Endodermal cell (in vitro differentiated cells): ENCODE measurements at regions not wholly inside any gene's neighbourhood (a gene's known extent, or its start where the extent isn't known, plus 50 kb on each side); places are given as distances from the start of the nearest gene placed in this dataset.

ENCODE experiments used
- DNase-seq: peaks from one replicate; pipeline ENCODE4 v3.0.0-alpha.2; 2017
- H3K27ac ChIP-seq: 2 replicates; pipeline ENCODE4 v1.5.1; 2013; ENCODE audit warnings: mild to moderate bottlenecking, low read depth, low read length, moderate library complexity
- H3K27me3 ChIP-seq: 2 replicates; pipeline ENCODE4 v1.6.1; 2013; ENCODE audit warnings: mild to moderate bottlenecking, low read length, moderate library complexity; ENCODE audit not compliant: insufficient read depth, control insufficient read depth, poor library complexity, severe bottlenecking
- H3K36me3 ChIP-seq: 2 replicates; pipeline ENCODE4 v1.7.0; 2013; ENCODE audit warnings: mild to moderate bottlenecking, low read length, moderate library complexity; ENCODE audit not compliant: control insufficient read depth, insufficient read depth
- H3K4me1 ChIP-seq: one replicate; pipeline ENCODE4 v1.7.0; 2013; ENCODE audit warnings: low read length; ENCODE audit not compliant: control insufficient read depth, insufficient read depth
- H3K4me3 ChIP-seq: 2 replicates; pipeline ENCODE4 v1.5.1; 2013; ENCODE audit warnings: mild to moderate bottlenecking, low read length, moderate library complexity
- H3K9ac ChIP-seq: 2 replicates; pipeline ENCODE4 v1.6.1; 2013; ENCODE audit warnings: mild to moderate bottlenecking, low read length, moderate library complexity; ENCODE audit not compliant: poor library complexity, severe bottlenecking; ENCODE audit errors: extremely low read depth
- H3K9me3 ChIP-seq: 2 replicates; pipeline ENCODE4 v1.6.1; 2013; ENCODE audit warnings: mild to moderate bottlenecking, low read length, moderate library complexity; ENCODE audit not compliant: control insufficient read depth
- H3K27ac Mint-ChIP-seq: 2 replicates; pipeline ENCODE4 v1.8.0; 2020; ENCODE audit warnings: mixed read lengths
- H3K27me3 Mint-ChIP-seq: 2 replicates; pipeline ENCODE4 v1.8.0; 2021; ENCODE audit warnings: mild to moderate bottlenecking, mixed read lengths; ENCODE audit not compliant: insufficient read depth
- H3K36me3 Mint-ChIP-seq: 2 replicates; pipeline ENCODE4 v1.8.0; 2020; ENCODE audit warnings: low read depth, mixed read lengths
- H3K4me1 Mint-ChIP-seq: 2 replicates; pipeline ENCODE4 v1.8.0; 2020; ENCODE audit warnings: mixed read lengths
- H3K4me3 Mint-ChIP-seq: 2 replicates; pipeline ENCODE4 v1.8.0; 2020; ENCODE audit warnings: mild to moderate bottlenecking, moderate library complexity, mixed read lengths
- H3K9me3 Mint-ChIP-seq: 2 replicates; pipeline ENCODE4 v1.8.0; 2020; ENCODE audit warnings: mild to moderate bottlenecking, mixed read lengths
- CTCF ChIP-seq: fragments of 200-600 bp; sonication (generic); conservative IDR thresholded peaks from 2 replicates; pipeline ENCODE4 v1.5.0; 2021; ENCODE audit warnings: antibody characterized with exemption, mild to moderate bottlenecking
- WGBS, 2 experiments: methylation state at CpG; one replicate each; pipeline versions ENCODE4 v1.1.5 to v1.1.7; 2013; ENCODE audit warnings: missing lambda C conversion rate in 2 of 2, mixed read lengths in 1 of 2; ENCODE audit not compliant: insufficient coverage in 1 of 2, insufficient read length in 1 of 2; 5-methylcytosine and 5-hydroxymethylcytosine counted together

GRCh38 chr4:180436361-180436760 lies 1806.8 kb upstream of the TENM3 start:
- Mint-ChIP-seq H3K4me3 (no peak overlapping the region), H3K27ac (no peak overlapping the region), H3K9me3 (no peaks in the 10 kb centered on the region), H3K27me3 (no peaks in the 10 kb centered on the region), H3K4me1 (no peaks in the 10 kb centered on the region), H3K36me3 (no peaks in the 10 kb centered on the region)
- H3K9me3 ChIP-seq, result no peaks in the 10 kb centered on the region
- H3K9ac ChIP-seq, result no peak overlapping the region
- no peaks in the 10 kb centered on the region for H3K27me3 ChIP-seq
- no peaks in the 10 kb centered on the region for H3K36me3 ChIP-seq
- no peak for DNase-seq
- H3K4me3 ChIP-seq, result no peak overlapping the region
- no CpG with 5 or more reads among the region's 1 CpG for WGBS, 2 experiments
- H3K27ac ChIP-seq, result no peak overlapping the region
- no peaks in the 10 kb centered on the region for H3K4me1 ChIP-seq
- TF ChIP-seq CTCF, result no peak

DNA sequence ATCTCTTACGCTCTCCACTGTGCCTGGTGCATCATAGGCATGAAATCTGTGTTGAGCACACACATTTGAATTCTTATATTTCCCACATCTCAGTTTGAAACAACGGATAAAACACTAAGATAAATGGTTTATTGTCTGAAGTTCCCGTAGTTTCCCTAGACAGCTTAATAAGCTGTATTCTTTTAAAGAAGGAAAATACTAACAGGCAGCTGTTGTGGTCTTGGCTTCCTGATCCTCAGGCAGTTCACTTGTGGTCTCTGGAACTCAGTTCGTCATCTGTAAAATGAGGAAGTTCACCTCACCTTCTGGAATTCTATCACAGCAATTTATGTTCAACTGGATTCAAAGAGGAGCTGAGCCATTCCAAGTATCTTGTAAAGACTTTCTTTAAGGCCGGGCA lies 1805.6 kb upstream of the TENM3 start:
- no peak for DNase-seq
- Mint-ChIP-seq H3K27ac (no peak overlapping the region), H3K4me1 (no peaks in the 10 kb centered on the region), H3K36me3 (no peaks in the 10 kb centered on the region), H3K4me3 (no peak overlapping the region), H3K27me3 (no peaks in the 10 kb centered on the region), H3K9me3 (no peaks in the 10 kb centered on the region)
- H3K36me3 ChIP-seq, result no peaks in the 10 kb centered on the region
- H3K27ac ChIP-seq, result no peak overlapping the region
- no peaks in the 10 kb centered on the region for H3K27me3 ChIP-seq
- no peak for TF ChIP-seq CTCF
- H3K9me3 ChIP-seq, result no peaks in the 10 kb centered on the region
- WGBS, 2 experiments, result 94 to 95% methylated on average over 4 to 5 of the region's 5 CpGs
- no peak overlapping the region for H3K4me3 ChIP-seq
- no peak overlapping the region for H3K9ac ChIP-seq
- H3K4me1 ChIP-seq, result no peaks in the 10 kb centered on the region

GRCh38 chr4:180448306-180448705 lies 1794.9 kb upstream of the TENM3 start:
- Histone ChIP-seq H3K9me3 (no peaks in the 10 kb centered on the region), H3K4me3 (no peak overlapping the region), H3K27ac (no peak overlapping the region), H3K27me3 (no peaks in the 10 kb centered on the region), H3K36me3 (no peaks in the 10 kb centered on the region), H3K9ac (no peak overlapping the region), H3K4me1 (no peaks in the 10 kb centered on the region)
- H3K27me3 Mint-ChIP-seq, result no peaks in the 10 kb centered on the region
- H3K36me3 Mint-ChIP-seq, result no peaks in the 10 kb centered on the region
- no peak for TF ChIP-seq CTCF
- 93% methylated on average over 1 of the region's 1 CpG; no CpG with 5 or more reads in 1 of the 2 experiments for WGBS, 2 experiments
- no peaks in the 10 kb centered on the region for H3K9me3 Mint-ChIP-seq
- H3K4me1 Mint-ChIP-seq, result peaks cover 2% of the 10 kb centered on the region
- no peak overlapping the region for H3K27ac Mint-ChIP-seq
- DNase-seq, result no peak
- no peak overlapping the region for H3K4me3 Mint-ChIP-seq
